M059J (cell line): ENCODE measurements at regions not wholly inside any gene's neighbourhood (a gene's known extent, or its start where the extent isn't known, plus 50 kb on each side); places are given as distances from the start of the nearest gene placed in this dataset.

Experiments
- DNase-seq: peaks from one replicate; pipeline ENCODE4 v3.0.0-alpha.2; 2012; ENCODE audit warnings: low read depth

- peak; percentile 16 for DNase-seq
Observed at GRCh38 chr20:11867291-11867919, 50.3 kb upstream of the BTBD3 start.
